ENCODE measurements at regions not wholly inside any gene's neighbourhood (a gene's known extent, or its start where the extent isn't known, plus 50 kb on each side); places are given as distances from the start of the nearest gene placed in this dataset.

DNA sequence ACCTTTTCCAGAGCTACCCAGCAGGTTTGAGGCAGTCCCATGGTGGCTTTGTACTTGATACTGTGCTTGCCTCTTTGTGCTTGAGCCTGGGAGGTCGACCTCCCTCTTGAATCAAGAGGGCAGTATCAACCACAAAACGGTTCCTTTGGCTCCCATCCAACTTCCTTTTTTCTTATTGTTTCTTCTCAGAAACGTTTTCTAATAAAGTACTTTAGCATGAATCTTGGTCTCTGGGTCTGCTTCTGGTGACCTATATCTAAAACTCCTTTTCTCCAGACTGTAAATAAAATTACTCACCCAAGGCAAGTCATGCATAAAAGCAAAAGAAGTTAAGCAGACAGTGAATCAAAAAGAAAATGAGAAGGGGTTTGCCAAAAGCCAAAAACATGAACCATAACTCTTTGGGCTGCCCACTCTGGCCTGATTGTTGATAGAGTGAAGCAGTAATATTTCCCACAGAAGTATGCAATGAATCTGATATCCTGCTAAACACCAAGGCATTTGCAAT is 112.2 kb upstream of the SLC4A7 start:
- Histone ChIP-seq H3K56ac (ENCODE audit: low read length) (no peak overlapping the region), H2AK5ac (ENCODE audit: low read length) (no peak overlapping the region), H4K5ac (ENCODE audit: low read length) (no peak overlapping the region), H3K23ac (ENCODE audit: low read length) (no peak overlapping the region), H2BK15ac (replicated peaks; ENCODE audit: low read depth) (no peak overlapping the region), H3K36me3 (ENCODE audit: control insufficient read depth, insufficient read depth, low read length) (no peaks in the 10 kb centered on the region), H3K27me3 (ENCODE audit: insufficient read depth, low read length, poor library complexity) (no peaks in the 10 kb centered on the region), H4K8ac (ENCODE audit: low read depth, low read length) (no peak overlapping the region), H3K79me1 (ENCODE audit: low read length) (no peaks in the 10 kb centered on the region), H2BK120ac (ENCODE audit: low read depth, low read length) (no peak overlapping the region), H3K4me2 (ENCODE audit: low read length) (no peak overlapping the region), H3K9ac (ENCODE audit: low read length) (no peak overlapping the region), H3K4ac (ENCODE audit: low read depth, low read length) (no peak overlapping the region), H3K27ac (ENCODE audit: low read depth, low read length) (no peak overlapping the region), H3K18ac (ENCODE audit: low read length) (no peak overlapping the region), H3K4me3 (ENCODE audit: low read length) (no peak overlapping the region), H2BK5ac (ENCODE audit: low read length) (no peak overlapping the region), H3K4me1 (ENCODE audit: control insufficient read depth, low read depth, low read length) (no peaks in the 10 kb centered on the region), H3K79me2 (ENCODE audit: control insufficient read depth, insufficient read depth, low read length) (no peaks in the 10 kb centered on the region)
- no CpG with 5 or more reads among the region's 3 CpGs for WGBS (ENCODE audit: extremely low coverage, insufficient coverage, low lambda C conversion rate)
- DNase-seq = no peak

DNA sequence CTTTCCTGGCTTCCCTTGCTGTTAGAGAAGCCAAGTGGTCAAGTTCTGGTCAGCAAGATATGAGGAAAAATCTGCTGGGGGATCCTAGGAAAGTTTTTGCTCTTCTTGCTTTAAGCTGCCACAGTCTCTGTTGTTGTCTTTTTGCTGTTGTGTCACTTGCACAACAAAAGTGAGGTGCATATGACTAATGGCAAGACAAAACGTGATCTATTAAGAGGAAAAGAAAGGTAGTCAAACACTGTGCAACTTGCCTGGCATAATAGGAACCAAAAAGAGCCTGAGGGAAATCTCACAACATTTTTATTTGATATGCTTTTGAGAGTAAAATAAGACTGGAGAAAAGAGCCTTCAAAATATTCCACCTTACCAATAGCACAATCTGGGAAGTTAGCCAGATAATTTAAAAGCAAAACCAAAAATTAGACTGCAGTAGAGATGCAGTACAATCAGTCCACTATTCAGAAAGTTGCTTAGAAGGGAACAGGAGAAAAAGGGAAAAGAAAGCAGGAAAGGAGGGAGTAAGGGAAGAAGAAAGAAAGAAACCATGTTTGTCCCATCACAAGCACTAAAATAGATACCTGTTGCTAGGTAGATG is 110.0 kb upstream of the SLC4A7 start:
- H4K8ac ChIP-seq (ENCODE audit: low read depth, low read length) = no peak overlapping the region
- no peak overlapping the region for H3K23ac ChIP-seq (ENCODE audit: low read length)
- H3K4me1 ChIP-seq (ENCODE audit: control insufficient read depth, low read depth, low read length) = no peaks in the 10 kb centered on the region
- no peak overlapping the region for H2BK120ac ChIP-seq (ENCODE audit: low read depth, low read length)
- no peak overlapping the region for H3K4me3 ChIP-seq (ENCODE audit: low read length)
- no peaks in the 10 kb centered on the region for H3K79me2 ChIP-seq (ENCODE audit: control insufficient read depth, insufficient read depth, low read length)
- H3K36me3 ChIP-seq (ENCODE audit: control insufficient read depth, insufficient read depth, low read length) = no peaks in the 10 kb centered on the region
- H3K79me1 ChIP-seq (ENCODE audit: low read length) = no peaks in the 10 kb centered on the region
- no peak overlapping the region for H3K18ac ChIP-seq (ENCODE audit: low read length)
- H3K4me2 ChIP-seq (ENCODE audit: low read length) = no peak overlapping the region
- H2BK15ac ChIP-seq (replicated peaks; ENCODE audit: low read depth) = no peak overlapping the region
- H3K9ac ChIP-seq (ENCODE audit: low read length) = no peak overlapping the region
- no peak overlapping the region for H4K5ac ChIP-seq (ENCODE audit: low read length)
- H3K4ac ChIP-seq (ENCODE audit: low read depth, low read length) = no peak overlapping the region
- H2BK5ac ChIP-seq (ENCODE audit: low read length) = no peak overlapping the region
- DNase-seq = no peak
- H3K56ac ChIP-seq (ENCODE audit: low read length) = no peak overlapping the region
- H2AK5ac ChIP-seq (ENCODE audit: low read length) = no peak overlapping the region
- H3K27me3 ChIP-seq (ENCODE audit: insufficient read depth, low read length, poor library complexity) = no peaks in the 10 kb centered on the region
- H3K27ac ChIP-seq (ENCODE audit: low read depth, low read length) = no peak overlapping the region
- WGBS (ENCODE audit: extremely low coverage, insufficient coverage, low lambda C conversion rate) = no CpG with 5 or more reads among the region's 1 CpG

DNA sequence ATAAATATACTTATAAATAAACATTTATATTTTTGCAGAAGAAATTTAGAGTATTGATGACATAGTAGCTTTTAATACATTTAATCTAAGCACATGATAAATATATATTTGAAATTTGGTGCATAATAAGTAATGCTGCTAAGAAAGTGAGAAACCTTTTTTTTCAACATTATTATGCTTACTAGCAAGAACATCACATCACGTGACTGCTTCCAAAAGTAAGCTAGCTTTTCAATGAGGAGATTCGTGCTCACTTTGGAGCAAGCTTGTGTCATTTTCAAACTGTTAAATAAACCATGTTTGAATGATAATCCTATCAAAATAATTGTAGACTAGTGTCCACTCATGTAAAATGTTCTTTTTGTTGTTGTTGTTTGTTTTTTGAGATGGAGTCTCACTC is 109.0 kb upstream of the SLC4A7 start:
- Histone ChIP-seq H3K56ac (ENCODE audit: low read length) (no peak overlapping the region), H3K4ac (ENCODE audit: low read depth, low read length) (no peak overlapping the region), H3K27ac (ENCODE audit: low read depth, low read length) (no peak overlapping the region), H3K9ac (ENCODE audit: low read length) (no peak overlapping the region), H4K5ac (ENCODE audit: low read length) (no peak overlapping the region), H3K36me3 (ENCODE audit: control insufficient read depth, insufficient read depth, low read length) (no peaks in the 10 kb centered on the region), H2BK5ac (ENCODE audit: low read length) (no peak overlapping the region), H3K79me1 (ENCODE audit: low read length) (no peaks in the 10 kb centered on the region), H3K23ac (ENCODE audit: low read length) (no peak overlapping the region), H3K79me2 (ENCODE audit: control insufficient read depth, insufficient read depth, low read length) (no peaks in the 10 kb centered on the region), H3K4me1 (ENCODE audit: control insufficient read depth, low read depth, low read length) (no peaks in the 10 kb centered on the region), H3K4me3 (ENCODE audit: low read length) (no peak overlapping the region), H2BK120ac (ENCODE audit: low read depth, low read length) (no peak overlapping the region), H3K18ac (ENCODE audit: low read length) (no peak overlapping the region), H3K27me3 (ENCODE audit: insufficient read depth, low read length, poor library complexity) (no peaks in the 10 kb centered on the region), H2AK5ac (ENCODE audit: low read length) (no peak overlapping the region), H2BK15ac (replicated peaks; ENCODE audit: low read depth) (no peak overlapping the region), H3K4me2 (ENCODE audit: low read length) (no peak overlapping the region), H4K8ac (ENCODE audit: low read depth, low read length) (no peak overlapping the region)
- no CpG with 5 or more reads among the region's 2 CpGs for whole genome bisulfite sequencing (ENCODE audit: extremely low coverage, insufficient coverage, low lambda C conversion rate)
- no peak for DNase-seq

DNA sequence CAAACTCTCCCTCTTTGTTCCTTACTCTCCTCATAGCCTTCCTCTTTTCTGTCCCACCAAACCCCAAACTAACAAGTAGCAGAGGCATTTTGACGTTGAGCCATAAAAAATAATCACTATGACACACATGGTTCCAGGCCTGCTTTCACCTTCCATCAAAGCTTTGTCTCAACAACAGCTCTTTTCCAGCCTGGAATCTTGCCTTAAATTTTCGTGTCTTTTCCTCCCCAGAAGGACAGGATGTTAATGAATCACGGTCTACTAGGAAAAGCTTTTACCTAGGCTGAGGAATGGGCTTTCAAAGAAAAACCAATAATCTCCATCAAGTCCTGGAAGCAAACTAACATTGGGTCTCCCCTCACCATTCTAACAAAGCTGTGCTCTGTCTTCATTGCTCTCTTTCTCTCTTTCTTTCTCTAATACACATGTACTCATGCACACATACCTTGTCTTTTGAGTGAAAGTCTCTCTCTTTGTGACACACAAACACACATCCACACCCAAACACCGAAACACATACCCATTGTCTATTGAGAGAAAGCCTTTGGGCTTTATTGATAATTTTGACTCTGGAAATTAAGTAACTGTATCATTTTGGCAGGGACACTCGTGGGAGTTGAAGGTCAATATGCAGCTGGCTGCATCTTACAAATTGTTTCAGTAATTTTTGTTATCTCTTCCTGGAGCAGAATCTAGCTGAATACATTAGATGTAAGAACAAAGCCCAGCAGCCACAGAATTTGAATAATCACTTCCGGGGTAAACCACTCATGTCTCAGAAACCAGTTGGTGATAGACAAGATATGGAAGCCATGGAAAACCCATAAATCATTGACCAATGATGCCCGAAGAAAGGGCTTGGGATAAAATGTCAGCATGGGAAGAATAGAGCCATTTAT is 107.4 kb upstream of the SLC4A7 start:
- H3K56ac ChIP-seq (ENCODE audit: low read length) = peak overlapping the region; percentile 35
- no peak overlapping the region for H2BK15ac ChIP-seq (replicated peaks; ENCODE audit: low read depth)
- no peak overlapping the region for H2BK5ac ChIP-seq (ENCODE audit: low read length)
- H3K4me1 ChIP-seq (ENCODE audit: control insufficient read depth, low read depth, low read length) = no peaks in the 10 kb centered on the region
- H2BK120ac ChIP-seq (ENCODE audit: low read depth, low read length) = no peak overlapping the region
- H3K4me2 ChIP-seq (ENCODE audit: low read length) = no peak overlapping the region
- no CpG with 5 or more reads among the region's 7 CpGs for WGBS (ENCODE audit: extremely low coverage, insufficient coverage, low lambda C conversion rate)
- no peak overlapping the region for H2AK5ac ChIP-seq (ENCODE audit: low read length)
- H4K8ac ChIP-seq (ENCODE audit: low read depth, low read length) = no peak overlapping the region
- no peaks in the 10 kb centered on the region for H3K79me2 ChIP-seq (ENCODE audit: control insufficient read depth, insufficient read depth, low read length)
- no peak overlapping the region for H3K23ac ChIP-seq (ENCODE audit: low read length)
- H3K4me3 ChIP-seq (ENCODE audit: low read length) = no peak overlapping the region
- no peaks in the 10 kb centered on the region for H3K27me3 ChIP-seq (ENCODE audit: insufficient read depth, low read length, poor library complexity)
- H3K18ac ChIP-seq (ENCODE audit: low read length) = peak overlapping the region; percentile 84
- no peak overlapping the region for H3K9ac ChIP-seq (ENCODE audit: low read length)
- H3K4ac ChIP-seq (ENCODE audit: low read depth, low read length) = no peak overlapping the region
- no peak for DNase-seq
- no peak overlapping the region for H4K5ac ChIP-seq (ENCODE audit: low read length)
- no peaks in the 10 kb centered on the region for H3K79me1 ChIP-seq (ENCODE audit: low read length)
- H3K36me3 ChIP-seq (ENCODE audit: control insufficient read depth, insufficient read depth, low read length) = no peaks in the 10 kb centered on the region
- no peak overlapping the region for H3K27ac ChIP-seq (ENCODE audit: low read depth, low read length)

DNA sequence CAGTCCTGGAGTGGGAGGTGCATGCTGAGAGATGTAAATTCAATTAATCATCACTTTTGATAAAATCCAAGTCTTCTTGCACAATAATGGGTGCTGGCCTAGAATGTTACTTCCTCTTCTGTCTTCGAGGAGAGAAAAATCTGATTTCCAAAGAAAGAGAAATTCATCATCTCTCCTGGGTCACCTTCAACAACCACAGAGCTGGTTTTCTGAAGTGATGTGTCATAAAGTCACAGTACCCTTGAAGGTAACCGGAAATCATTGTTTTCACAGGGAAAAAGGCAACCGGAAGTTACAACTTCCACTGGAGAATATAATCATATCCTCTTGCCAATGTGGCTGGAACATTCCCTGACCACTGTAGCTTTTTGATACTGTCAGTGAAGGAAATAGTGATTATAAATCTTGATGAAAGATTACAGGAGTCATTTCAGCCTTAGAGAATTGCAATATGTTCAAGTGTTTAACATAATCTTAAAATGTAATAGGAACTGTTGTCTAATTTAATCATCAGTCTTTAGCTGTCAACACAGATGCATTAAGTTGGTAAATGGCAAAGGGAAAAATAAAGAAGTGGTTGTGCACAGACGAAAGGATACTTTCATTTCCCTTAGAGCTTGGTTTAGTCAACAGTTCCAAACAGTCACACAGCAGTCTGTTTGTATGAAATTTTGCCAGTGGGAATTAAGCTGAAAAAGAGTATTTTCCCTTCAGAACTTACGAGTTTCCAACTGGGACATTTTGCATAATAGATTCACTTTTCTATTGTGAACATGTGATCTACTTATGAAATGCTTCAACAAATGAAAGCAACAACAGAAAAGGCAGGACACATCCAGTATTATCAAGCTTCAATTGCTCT is 106.5 kb upstream of the SLC4A7 start:
- Histone ChIP-seq H4K8ac (ENCODE audit: low read depth, low read length) (no peak overlapping the region), H3K4me1 (ENCODE audit: control insufficient read depth, low read depth, low read length) (no peaks in the 10 kb centered on the region), H3K9ac (ENCODE audit: low read length) (no peak overlapping the region), H2AK5ac (ENCODE audit: low read length) (no peak overlapping the region), H2BK120ac (ENCODE audit: low read depth, low read length) (peak overlapping the region; percentile 92), H3K27ac (ENCODE audit: low read depth, low read length) (no peak overlapping the region), H3K79me2 (ENCODE audit: control insufficient read depth, insufficient read depth, low read length) (no peaks in the 10 kb centered on the region), H3K36me3 (ENCODE audit: control insufficient read depth, insufficient read depth, low read length) (no peaks in the 10 kb centered on the region), H3K4me3 (ENCODE audit: low read length) (no peak overlapping the region), H3K4ac (ENCODE audit: low read depth, low read length) (peak overlapping the region; percentile 36), H3K27me3 (ENCODE audit: insufficient read depth, low read length, poor library complexity) (no peaks in the 10 kb centered on the region), H2BK5ac (ENCODE audit: low read length) (no peak overlapping the region), H3K18ac (ENCODE audit: low read length) (peak overlapping the region; percentile 80), H4K5ac (ENCODE audit: low read length) (no peak overlapping the region), H3K23ac (ENCODE audit: low read length) (no peak overlapping the region), H3K79me1 (ENCODE audit: low read length) (no peaks in the 10 kb centered on the region), H3K4me2 (ENCODE audit: low read length) (no peak overlapping the region), H2BK15ac (replicated peaks; ENCODE audit: low read depth) (peak overlapping the region; percentile 19), H3K56ac (ENCODE audit: low read length) (peak overlapping the region; percentile 35)
- no CpG with 5 or more reads among the region's 5 CpGs for WGBS (ENCODE audit: extremely low coverage, insufficient coverage, low lambda C conversion rate)
- DNase-seq = no peak
